SKM-1 treated with dmso at 0.1 percent for 144 hours (cell line): ENCODE measurements at regions not wholly inside any gene's neighbourhood (a gene's known extent, or its start where the extent isn't known, plus 50 kb on each side); places are given as distances from the start of the nearest gene placed in this dataset.

Experiments
- DNase-seq: peaks from one replicate; lab custom pipeline; 2025; ENCODE audit not compliant: unreplicated experiment; lab: John Stamatoyannopoulos, UW

GRCh38 chr2:56099963-56100362 lies 83.8 kb upstream of the CCDC85A start:
- DNase-seq = no peak

GRCh38 chr2:56100791-56101312 lies 82.9 kb upstream of the CCDC85A start:
- DNase-seq = no peak

- no peak for DNase-seq
Observed at GRCh38 chr2:56102098-56102497, 81.7 kb upstream of the CCDC85A start.

- DNase-seq = no peak
Observed at GRCh38 chr2:56102866-56103265, 80.9 kb upstream of the CCDC85A start.

GRCh38 chr2:56104962-56105361 lies 78.8 kb upstream of the CCDC85A start:
- DNase-seq = no peak

GRCh38 chr2:56107502-56108220 lies 76.1 kb upstream of the CCDC85A start:
- no peak for DNase-seq

- DNase-seq = no peak
Observed at GRCh38 chr2:56108806-56109205, 75.0 kb upstream of the CCDC85A start.

- DNase-seq = no peak
Observed at GRCh38 chr2:56109994-56110393, 73.8 kb upstream of the CCDC85A start.

- no peak for DNase-seq
Observed at GRCh38 chr2:56113382-56113975, 70.3 kb upstream of the CCDC85A start.

- no peak for DNase-seq
Observed at GRCh38 chr2:56117764-56118163, 66.0 kb upstream of the CCDC85A start.

- DNase-seq = no peak
Observed at GRCh38 chr2:56118474-56118873, 65.3 kb upstream of the CCDC85A start.

GRCh38 chr2:56121995-56122394 lies 61.8 kb upstream of the CCDC85A start:
- DNase-seq = no peak

- DNase-seq = no peak
Observed at GRCh38 chr2:56123538-56123937, 60.3 kb upstream of the CCDC85A start.

GRCh38 chr2:56127010-56127409 lies 56.8 kb upstream of the CCDC85A start:
- DNase-seq = no peak

- no peak for DNase-seq
Observed at GRCh38 chr2:56127463-56128152, 56.2 kb upstream of the CCDC85A start.

- DNase-seq = no peak
Observed at GRCh38 chr2:56128235-56128634, 55.6 kb upstream of the CCDC85A start.

- DNase-seq = peak; percentile 19
Observed at GRCh38 chr2:56130463-56131070, 53.2 kb upstream of the CCDC85A start.

GRCh38 chr2:56132138-56132537 lies 51.7 kb upstream of the CCDC85A start:
- DNase-seq = peak; percentile 10

- no peak for DNase-seq
Observed at GRCh38 chr2:56133441-56133840, 50.3 kb upstream of the CCDC85A start.

- DNase-seq = no peak
Observed at GRCh38 chr2:56133931-56134629, 49.7 kb upstream of the CCDC85A start.
